ENCODE measurements at regions not wholly inside any gene's neighbourhood (a gene's known extent, or its start where the extent isn't known, plus 50 kb on each side); places are given as distances from the start of the nearest gene placed in this dataset.

- TF ChIP-seq POLR2A (IDR thresholded peaks at IDR 0.05; ENCODE audit: low read depth, low read length) (no peak), POLR2AphosphoS5 (IDR thresholded peaks at IDR 0.05; ENCODE audit: low read depth, low read length) (no peak), TAF1 (IDR thresholded peaks at IDR 0.05; ENCODE audit: low read depth, low read length) (no peak), POU2F2 (IDR thresholded peaks at IDR 0.05; ENCODE audit: low read depth, low read length) (no peak), SPI1 (IDR thresholded peaks at IDR 0.05; ENCODE audit: low read depth, low read length) (no peak), PAX5 (IDR thresholded peaks at IDR 0.05; ENCODE audit: insufficient read depth, low read length, severe bottlenecking) (no peak)
Measured at GRCh38 chr4:144494280-144494679, 151.7 kb upstream of the HHIP start.
